HG03460 (cell line): ENCODE measurements at regions not wholly inside any gene's neighbourhood (a gene's known extent, or its start where the extent isn't known, plus 50 kb on each side); places are given as distances from the start of the nearest gene placed in this dataset.

Experiments
- ATAC-seq: cut with Tn5 transposase; IDR thresholded peaks from one replicate; pipeline ENCODE4 v1.9.1; 2021; ENCODE audit not compliant: unreplicated experiment

DNA sequence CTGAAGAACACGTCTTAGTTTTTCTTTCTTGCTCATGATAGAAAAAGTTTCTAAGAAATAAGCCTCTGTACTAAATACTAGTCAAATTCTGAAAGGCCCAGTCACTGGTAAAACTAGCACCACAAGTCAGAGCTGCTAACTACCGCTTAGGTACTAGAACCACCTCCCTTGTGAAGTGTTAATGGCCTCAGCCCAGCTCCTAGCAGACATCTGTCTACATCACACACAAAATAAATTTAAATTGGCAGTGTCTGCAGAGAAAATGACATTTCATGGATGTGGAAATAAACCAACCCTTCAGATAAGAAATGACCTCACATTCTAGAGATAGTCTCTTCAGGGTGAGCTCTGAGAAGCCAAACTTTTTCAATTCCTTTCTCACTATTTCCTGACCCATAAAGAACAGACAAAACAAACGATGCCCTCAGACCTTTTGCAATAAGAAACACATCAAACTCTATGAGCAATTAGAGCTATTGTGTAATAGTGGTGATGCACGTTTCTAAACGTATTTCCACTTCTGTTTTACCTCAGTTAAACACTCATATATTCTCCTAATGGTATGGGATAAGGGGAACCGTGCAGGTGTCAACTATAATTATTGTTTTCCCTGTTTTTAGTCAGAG is 70.3 kb upstream of the DSG1 start:
- ATAC-seq: no peak

DNA sequence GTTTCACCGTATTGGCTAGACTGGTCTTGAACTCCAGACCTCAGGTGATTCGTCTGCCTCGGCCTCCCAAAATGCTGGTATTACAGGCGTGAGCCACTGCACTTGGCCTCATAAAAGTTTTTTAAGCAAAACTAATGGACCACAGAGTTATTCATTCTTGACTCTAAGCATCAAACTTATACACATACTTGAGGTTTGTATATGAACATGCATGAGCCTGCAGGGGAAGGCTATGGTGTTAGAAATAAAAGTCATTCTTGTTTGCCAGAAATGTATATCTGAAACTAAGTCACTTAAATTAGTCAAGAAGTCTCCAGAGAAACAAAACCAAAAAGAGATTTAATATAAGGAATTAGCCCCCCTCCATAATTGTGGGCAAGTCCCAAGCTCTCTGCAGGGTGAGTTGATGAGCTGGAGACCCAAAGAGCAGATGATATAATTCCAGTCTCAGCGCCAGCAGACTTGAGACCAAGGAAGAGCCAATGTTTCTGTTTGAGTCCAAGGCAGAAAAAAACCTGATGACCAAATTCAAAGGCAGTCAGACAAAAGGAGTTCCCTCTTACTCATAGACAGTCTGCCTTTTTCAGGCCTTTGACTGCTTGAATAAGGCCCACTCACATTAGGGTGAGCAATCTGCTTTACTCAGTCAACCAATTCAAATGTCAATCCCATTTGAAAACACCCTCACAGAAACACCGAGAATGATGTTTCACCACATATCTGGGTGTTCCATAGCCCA is 69.0 kb upstream of the DSG1 start:
- no peak for ATAC-seq

DNA sequence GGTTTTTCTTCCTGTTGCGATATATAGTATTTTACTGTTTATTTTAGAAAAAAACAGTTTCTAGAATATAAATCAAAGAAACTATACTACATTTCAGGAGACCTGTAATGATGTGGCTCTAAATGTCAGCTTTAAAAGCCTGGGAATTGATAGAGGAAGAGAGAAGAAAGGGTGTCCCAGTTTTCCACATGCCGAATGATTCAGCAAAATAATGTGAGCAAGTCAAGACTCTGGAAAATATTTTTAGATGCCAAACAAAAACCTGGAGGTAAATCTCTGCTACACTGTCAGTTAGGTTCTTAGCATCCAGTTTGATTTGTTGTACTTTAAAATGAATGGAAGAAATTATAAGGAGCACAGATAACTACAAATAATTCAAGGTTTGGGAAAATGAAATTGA is 67.1 kb upstream of the DSG1 start:
- ATAC-seq: no peak

DNA sequence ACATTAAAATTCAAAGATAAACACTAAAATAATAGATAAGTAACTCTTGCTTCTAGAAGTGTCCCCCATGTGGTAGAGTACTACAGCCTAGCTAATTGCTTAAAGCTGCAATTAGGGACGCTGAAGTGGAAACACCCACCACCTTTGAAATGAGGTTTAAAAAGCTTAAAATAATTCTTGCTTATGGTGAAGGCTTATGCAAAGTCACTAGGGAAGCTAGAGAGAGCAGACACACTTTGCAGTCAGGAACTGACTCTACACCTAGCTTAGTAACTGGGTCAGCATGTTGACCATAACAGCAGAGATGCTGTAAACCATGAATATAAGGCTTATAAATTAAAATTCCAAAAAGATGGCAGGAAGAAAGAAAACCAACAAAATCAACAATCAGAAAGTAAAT is 65.4 kb upstream of the DSG1 start:
- no peak for ATAC-seq

DNA sequence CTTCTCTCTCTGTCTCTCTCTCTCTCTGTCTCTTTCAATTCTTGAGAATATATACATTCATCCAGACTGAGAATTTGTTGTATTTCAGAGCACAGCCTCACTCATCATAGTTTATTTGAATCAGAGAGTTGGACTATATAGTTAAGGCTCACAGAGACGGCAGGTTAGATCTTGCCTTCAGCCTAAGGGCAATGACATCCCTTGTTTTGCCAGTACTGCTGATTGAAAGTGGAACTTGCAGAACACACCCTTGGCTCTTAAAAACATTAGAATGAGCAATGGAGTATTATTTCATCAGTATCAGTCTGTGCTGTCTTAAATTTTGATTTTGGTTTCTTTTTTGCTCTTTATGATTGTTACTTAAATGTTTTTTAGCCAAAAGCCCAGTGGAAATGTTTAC is 62.0 kb upstream of the DSG1 start:
- ATAC-seq: no peak

DNA sequence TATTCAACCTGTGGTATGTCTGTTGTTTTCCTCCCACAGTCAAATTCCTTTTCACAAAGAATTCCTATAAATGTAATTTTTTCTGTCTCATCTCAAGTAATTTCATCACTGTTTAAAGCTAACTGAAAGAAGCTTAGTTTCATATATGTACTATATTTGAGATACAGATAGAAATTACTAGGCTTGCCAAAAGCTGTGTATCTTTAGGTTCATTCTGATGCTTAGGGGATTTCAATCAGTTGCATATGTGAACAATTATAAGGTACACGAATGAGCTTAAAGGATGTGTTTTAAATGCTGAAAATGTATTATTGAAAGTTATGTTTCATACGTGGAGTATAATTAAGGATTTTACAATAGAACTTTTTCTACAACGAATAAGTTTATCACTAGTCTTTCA is 59.2 kb upstream of the DSG1 start:
- ATAC-seq: no peak

DNA sequence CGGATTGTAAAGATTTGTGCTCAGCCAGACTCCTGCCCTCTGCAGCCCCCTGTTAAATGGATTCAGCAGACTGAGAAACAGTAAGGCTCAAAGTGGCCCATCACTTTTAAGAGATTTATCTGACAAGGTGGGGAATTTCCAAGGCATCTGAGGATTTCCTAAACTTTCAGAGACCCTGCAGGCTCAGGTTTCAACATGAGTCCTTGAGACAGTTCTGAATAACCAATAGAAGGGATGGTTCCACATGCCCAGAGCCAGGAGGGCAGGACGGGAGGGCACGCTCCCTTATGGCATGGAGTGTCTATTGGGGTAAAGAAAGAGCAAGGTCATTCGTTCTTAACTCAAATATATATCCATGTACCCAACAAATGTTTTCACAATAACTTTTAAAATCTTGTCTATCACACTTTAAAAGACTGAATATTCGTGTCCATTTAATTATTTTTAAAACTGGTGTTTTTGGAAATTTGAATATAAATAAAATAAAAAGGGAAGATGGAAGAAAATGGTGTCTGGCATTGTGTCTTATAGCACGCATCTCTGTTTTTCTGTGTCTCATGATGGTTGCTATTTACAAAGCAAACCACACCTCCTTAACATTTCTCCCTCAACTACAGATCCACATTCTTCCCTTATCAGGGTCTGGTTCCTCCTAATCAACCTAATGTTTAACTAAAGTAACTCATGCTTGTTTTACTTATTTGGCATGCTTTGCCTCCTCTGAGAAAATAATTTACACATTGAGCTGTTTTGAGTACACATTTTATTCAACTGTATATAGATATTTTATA is 56.0 kb upstream of the DSG1 start:
- ATAC-seq: no peak

DNA sequence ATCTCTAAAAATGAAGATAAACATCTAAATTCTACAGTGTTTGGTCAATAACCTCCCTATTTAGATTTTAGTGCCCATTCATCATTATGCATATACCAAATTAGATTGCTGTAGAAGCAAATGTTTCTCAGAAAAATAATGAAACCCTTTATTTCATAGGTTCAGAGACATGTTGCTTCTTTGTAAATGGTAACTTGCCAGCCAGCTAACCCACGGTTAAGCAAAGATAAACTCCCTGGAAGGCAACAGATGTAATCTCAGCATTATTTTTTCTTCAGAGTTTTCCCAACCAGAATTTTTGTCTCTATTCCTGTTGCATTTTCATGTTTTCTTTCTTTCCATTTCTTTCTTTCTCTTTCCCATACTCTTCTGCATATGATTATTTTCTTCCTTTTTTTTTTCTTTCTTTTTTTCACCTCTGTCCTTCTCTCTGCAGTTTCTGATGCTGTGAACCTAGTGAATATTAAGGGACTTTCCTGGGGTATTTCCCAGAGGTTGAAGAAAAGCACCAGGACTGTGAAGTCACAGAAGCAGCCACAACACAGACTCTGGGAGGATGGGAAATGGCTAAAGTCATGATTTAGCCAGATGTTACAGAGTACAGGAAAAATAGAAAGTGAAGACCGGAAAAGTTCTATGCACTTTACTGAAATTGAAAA is 50.0 kb upstream of the DSG1 start:
- ATAC-seq: peak; percentile 76
